Right cardiac atrium (tissue), 5 donors: ENCODE measurements at regions not wholly inside any gene's neighbourhood (a gene's known extent, or its start where the extent isn't known, plus 50 kb on each side); places are given as distances from the start of the nearest gene placed in this dataset.

Experiments
- ATAC-seq, 2 donors: fragments of 200-7000 bp; cut with Tn5 transposase; one replicate each; pipeline versions ENCODE4 v1.8.0 to v1.9.1; 2020; ENCODE audit warnings: moderate library complexity in 2 of 2, mild to moderate bottlenecking in 1 of 2
- DNase-seq, 3 donors: peaks; one replicate each; pipeline ENCODE4 v3.0.0-alpha.2; 2020
- H3K27ac ChIP-seq: one replicate; pipeline ENCODE4 v1.5.1; 2013; ENCODE audit warnings: mild to moderate bottlenecking, low read length, control low read depth, moderate library complexity
- H3K27me3 ChIP-seq: one replicate; pipeline ENCODE4 v1.6.1; 2013; ENCODE audit not compliant: control insufficient read depth, insufficient read depth
- H3K4me1 ChIP-seq: one replicate; pipeline ENCODE4 v1.6.1; 2013; ENCODE audit warnings: low read length; ENCODE audit not compliant: control insufficient read depth, insufficient read depth
- H3K4me3 ChIP-seq: one replicate; pipeline ENCODE4 v1.5.1; 2013; ENCODE audit warnings: low read length, control low read depth
- H3K9me3 ChIP-seq: one replicate; pipeline ENCODE4 v1.6.1; 2013; ENCODE audit warnings: low read length; ENCODE audit not compliant: control insufficient read depth
- WGBS: extraction: QIAGEN DNeasy Blood & Tissue Kit; methylation state at CpG from one replicate; pipeline ENCODE4 v1.1.7; 2013; 5-methylcytosine and 5-hydroxymethylcytosine counted together
- intact Hi-C, 4 donors: fragments of 100-400 bp; cut with DNase I; formaldehyde crosslinking; loops; one replicate each; pipeline versions ENCODE4 v1.11.0 to v1.14.0; 2022 to 2023
- donor health status: healthy with polysubstance abuse.
- donor health status: DM: no; HTN: yes; CAD: no.
- donor health status: DM: no; HTN: no; CAD: no.
- donor health status: DM: no; HTN: yes; CAD: no; lungs with severe emphysema.
- donor health status: DM: yes; HTN: yes; CAD: no.

DNA sequence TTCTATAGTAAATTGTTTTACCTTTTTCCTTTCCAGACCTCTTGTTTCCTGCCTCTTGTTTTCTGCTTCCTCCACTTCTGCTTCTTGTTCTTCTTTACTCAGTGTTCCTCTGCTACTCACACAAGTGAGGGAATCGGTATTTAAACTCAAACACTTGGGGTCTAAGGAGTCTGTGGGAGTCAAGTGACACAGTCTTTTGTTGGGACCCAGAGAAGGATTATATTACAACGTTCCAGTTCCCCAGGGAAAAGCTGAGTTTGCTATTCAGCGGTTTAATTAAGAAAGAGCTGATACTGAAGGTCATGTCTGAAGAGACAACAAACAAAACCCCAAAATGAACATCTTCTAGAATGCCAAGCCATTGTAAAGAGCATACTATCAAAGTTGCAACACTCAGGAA is 107.8 kb upstream of the CITED2 start:
- intact Hi-C loops = no loop called here

GRCh38 chr6:139480356-139481165 is 106.1 kb upstream of the CITED2 start:
- DNase-seq (no peak), ATAC-seq (no peak)
- intact Hi-C loops = no loop called here

More for the DNA sequence above, 107.8 kb upstream of the CITED2 start:
- Histone ChIP-seq H3K4me1 (no peaks in the 10 kb centered on the region), H3K27me3 (no peaks in the 10 kb centered on the region), H3K27ac (no peak overlapping the region), H3K4me3 (no peak overlapping the region), H3K9me3 (no peaks in the 10 kb centered on the region)
- ATAC-seq = no peak
- no peak for DNase-seq
- 30% methylated on average over 3 of the region's 3 CpGs for WGBS

DNA sequence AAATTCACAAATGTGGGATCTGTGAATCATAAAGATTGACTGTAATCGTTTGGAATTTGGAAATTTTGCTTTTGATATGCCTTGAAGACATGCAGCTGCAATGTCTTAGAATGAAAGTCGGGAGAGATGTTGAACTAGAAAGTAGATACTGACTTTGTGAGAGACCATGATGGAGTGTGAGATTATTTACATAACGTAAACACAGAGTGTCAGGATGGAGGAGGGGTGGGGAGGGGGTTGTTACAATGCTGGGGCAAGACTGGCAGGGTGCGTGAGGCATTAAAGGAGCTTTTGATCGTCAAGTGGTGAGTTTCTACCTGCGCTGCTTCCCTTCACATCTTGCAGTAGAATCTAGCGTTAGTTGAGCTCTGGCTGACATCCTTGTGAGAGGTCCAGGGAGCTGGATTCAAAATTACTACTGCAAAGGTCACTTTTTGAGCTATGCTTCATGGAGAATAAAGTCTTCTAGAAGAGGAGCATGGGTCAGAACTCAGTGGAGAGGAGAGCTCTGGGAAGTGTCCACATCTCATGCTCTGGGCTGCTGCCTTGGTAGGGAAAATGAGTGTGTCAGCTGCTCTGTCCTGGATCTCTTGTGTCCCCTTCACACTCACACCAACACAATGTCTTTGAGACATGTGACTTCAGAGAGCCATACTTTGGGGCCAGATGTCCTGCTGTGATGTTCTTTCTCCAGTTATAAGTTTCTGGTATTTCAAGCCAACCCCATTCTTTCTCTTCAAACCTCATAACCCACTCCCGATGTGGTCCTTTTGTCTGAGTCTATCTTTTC is 105.2 kb upstream of the CITED2 start:
- H3K4me1 ChIP-seq = no peaks in the 10 kb centered on the region
- no peaks in the 10 kb centered on the region for H3K27me3 ChIP-seq
- no peaks in the 10 kb centered on the region for H3K9me3 ChIP-seq
- 78% methylated on average over 8 of the region's 8 CpGs for WGBS
- DNase-seq (no peak), ATAC-seq (no peak)
- no peak overlapping the region for H3K27ac ChIP-seq
- intact Hi-C loops = no loop called here
- no peak overlapping the region for H3K4me3 ChIP-seq

More at GRCh38 chr6:139480356-139481165, 106.1 kb upstream of the CITED2 start:
- Histone ChIP-seq H3K27me3 (no peaks in the 10 kb centered on the region), H3K27ac (no peak overlapping the region), H3K4me1 (no peaks in the 10 kb centered on the region), H3K9me3 (no peaks in the 10 kb centered on the region), H3K4me3 (no peak overlapping the region)
- WGBS = 84% methylated on average over 10 of the region's 10 CpGs

- ATAC-seq (no peak), DNase-seq (no peak)
- Histone ChIP-seq H3K27ac (no peak overlapping the region), H3K27me3 (no peaks in the 10 kb centered on the region), H3K4me1 (peaks cover 3% of the 10 kb centered on the region), H3K4me3 (no peak overlapping the region), H3K9me3 (no peaks in the 10 kb centered on the region)
- WGBS = 51% methylated on average over 4 of the region's 4 CpGs
- intact Hi-C loops = no loop called here
Observed at GRCh38 chr6:139475646-139476045, 101.2 kb upstream of the CITED2 start.

GRCh38 chr6:139475241-139475640 is 100.8 kb upstream of the CITED2 start:
- H3K27ac ChIP-seq = no peak overlapping the region
- no peaks in the 10 kb centered on the region for H3K27me3 ChIP-seq
- intact Hi-C loops = no loop called here
- DNase-seq = no peak
- no peaks in the 10 kb centered on the region for H3K9me3 ChIP-seq
- peaks cover 3% of the 10 kb centered on the region for H3K4me1 ChIP-seq
- 71% methylated on average over 5 of the region's 5 CpGs for WGBS
- ATAC-seq = no peak
- no peak overlapping the region for H3K4me3 ChIP-seq

DNA sequence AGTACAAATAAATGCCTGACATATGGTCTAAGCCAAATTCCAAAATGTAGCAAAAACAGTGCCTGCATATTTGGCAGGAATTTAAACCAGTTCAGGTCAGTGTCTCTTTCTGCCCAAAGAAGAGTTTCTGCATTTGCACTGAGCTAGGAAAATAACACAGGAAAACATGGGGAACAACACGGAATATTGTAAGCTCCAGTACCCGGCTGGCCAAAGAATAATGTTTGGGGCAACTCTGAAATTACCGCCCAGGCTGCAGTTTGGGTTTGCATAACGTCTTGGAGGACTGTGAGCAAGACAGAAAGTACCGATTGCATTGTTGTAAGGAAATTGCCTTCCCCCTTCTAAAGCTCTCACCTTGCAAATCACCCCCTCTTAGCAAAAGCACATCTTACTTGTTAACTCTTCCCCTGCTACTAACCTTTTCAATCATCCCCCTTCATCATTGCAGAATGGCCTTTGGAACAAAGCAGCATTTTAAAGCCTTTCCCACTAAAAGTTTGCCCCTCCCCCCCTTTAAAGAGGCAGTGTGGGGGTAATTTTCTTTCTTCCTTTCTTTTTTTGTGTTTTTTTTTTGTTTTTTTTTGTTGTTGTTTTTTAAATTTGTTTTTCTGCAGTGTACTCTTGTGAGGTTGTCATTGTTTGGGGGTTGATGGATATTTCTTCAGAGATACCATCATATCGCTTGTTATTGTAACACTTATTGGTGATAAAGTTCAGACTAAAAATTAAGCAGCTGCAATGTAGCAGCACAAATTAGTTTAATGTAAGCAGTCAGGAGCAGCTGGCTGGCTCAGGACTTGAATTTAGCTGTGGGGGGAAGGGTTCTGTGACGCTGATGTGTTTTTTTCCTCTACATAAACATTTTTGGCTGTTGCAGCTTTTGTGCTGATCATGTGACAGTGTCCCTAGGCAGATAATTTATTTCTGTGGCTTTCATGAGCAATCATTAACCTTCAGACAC is 100.0 kb upstream of the CITED2 start:
- H3K27ac ChIP-seq = peak overlapping the region; percentile 45
- WGBS = 19% methylated on average over 7 of the region's 7 CpGs
- H3K4me1 ChIP-seq = peaks cover 3% of the 10 kb centered on the region
- no peaks in the 10 kb centered on the region for H3K27me3 ChIP-seq
- DNase-seq = no peak
- intact Hi-C loops = no loop called here
- H3K9me3 ChIP-seq = no peaks in the 10 kb centered on the region
- ATAC-seq = peak; percentile 36 to 38
- no peak overlapping the region for H3K4me3 ChIP-seq

DNA sequence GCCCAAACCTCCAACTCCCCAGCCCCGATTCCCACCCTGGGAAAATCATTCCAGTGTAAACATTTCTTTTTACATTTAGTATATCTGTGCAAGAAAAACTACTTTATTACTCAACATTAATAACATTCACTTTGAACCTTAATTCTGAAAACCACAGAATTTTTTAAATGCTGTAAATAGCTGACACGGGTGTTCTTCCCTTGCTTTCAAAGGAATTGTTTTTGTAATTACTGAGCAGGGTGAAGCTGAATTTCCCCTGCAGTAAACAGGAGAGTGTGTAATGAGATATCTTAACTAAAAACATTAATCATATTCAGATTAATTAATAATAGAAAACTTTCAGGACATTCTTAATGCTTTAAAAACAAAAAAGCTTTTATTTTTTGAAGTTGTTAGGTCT is 99.3 kb upstream of the CITED2 start:
- H3K4me1 ChIP-seq = peaks cover 3% of the 10 kb centered on the region
- WGBS = 49% methylated on average over 2 of the region's 2 CpGs
- no peaks in the 10 kb centered on the region for H3K9me3 ChIP-seq
- no peak overlapping the region for H3K4me3 ChIP-seq
- DNase-seq (no peak), ATAC-seq (no peak)
- intact Hi-C loops = no loop called here
- no peaks in the 10 kb centered on the region for H3K27me3 ChIP-seq
- H3K27ac ChIP-seq = peak overlapping the region; percentile 48

- no peaks in the 10 kb centered on the region for H3K27me3 ChIP-seq
- DNase-seq (peak in 2 of 3 donors; percentile 32 to 42), ATAC-seq (peak; percentile 76 to 81)
- H3K4me3 ChIP-seq = no peak overlapping the region
- H3K4me1 ChIP-seq = peaks cover 3% of the 10 kb centered on the region
- intact Hi-C loops = no loop called here
- peak overlapping the region; percentile 63 for H3K27ac ChIP-seq
- H3K9me3 ChIP-seq = no peaks in the 10 kb centered on the region
- WGBS = 59% methylated on average over 14 of the region's 14 CpGs
Observed at GRCh38 chr6:139473231-139473701, 98.8 kb upstream of the CITED2 start.

- WGBS = 61% methylated on average over 12 of the region's 12 CpGs
- Histone ChIP-seq H3K27me3 (no peaks in the 10 kb centered on the region), H3K4me1 (peaks cover 3% of the 10 kb centered on the region), H3K9me3 (no peaks in the 10 kb centered on the region), H3K27ac (peak overlapping the region; percentile 63), H3K4me3 (no peak overlapping the region)
- ATAC-seq (peak; percentile 41 to 63), DNase-seq (no peak)
- intact Hi-C loops = no loop called here
Observed at GRCh38 chr6:139472351-139473015, 98.0 kb upstream of the CITED2 start.

DNA sequence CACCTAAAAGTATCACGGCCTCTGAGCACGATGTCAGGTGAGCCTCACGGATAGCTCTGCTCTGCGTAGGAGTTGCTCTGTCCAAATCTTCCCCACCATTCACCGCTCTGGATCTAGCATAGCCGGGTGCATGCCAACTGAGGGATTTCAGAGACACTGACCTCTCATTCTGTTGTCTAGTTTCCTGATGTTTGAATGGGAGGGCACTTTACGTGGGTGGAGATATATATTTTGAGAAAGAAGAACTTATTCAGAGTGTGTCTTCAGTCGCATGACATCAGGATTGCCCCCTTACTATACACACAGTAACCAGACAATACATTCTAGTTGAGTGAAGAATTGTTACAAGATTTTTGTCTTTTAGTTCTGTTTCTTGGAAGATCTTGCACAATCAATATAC is 96.5 kb upstream of the CITED2 start:
- H3K9me3 ChIP-seq = no peaks in the 10 kb centered on the region

More for the DNA sequence above, 96.5 kb upstream of the CITED2 start:
- Histone ChIP-seq H3K27me3 (no peaks in the 10 kb centered on the region), H3K27ac (no peak overlapping the region), H3K4me3 (no peak overlapping the region), H3K4me1 (peaks cover 3% of the 10 kb centered on the region)
- DNase-seq = no peak
- ATAC-seq = no peak
- intact Hi-C loops = no loop called here
- WGBS = 95% methylated on average over 8 of the region's 8 CpGs
